Ishikawa (cell line): ENCODE measurements at regions not wholly inside any gene's neighbourhood (a gene's known extent, or its start where the extent isn't known, plus 50 kb on each side); places are given as distances from the start of the nearest gene placed in this dataset.

Experiments
- CEBPB ChIP-seq: IDR thresholded peaks from 2 replicates; pipeline ENCODE4 v1.6.1; 2012
- CREB1 ChIP-seq: IDR thresholded peaks from 2 replicates; pipeline ENCODE4 v1.6.1; 2012; ENCODE audit warnings: low read depth
- EGR1 ChIP-seq: IDR thresholded peaks from 2 replicates; pipeline ENCODE4 v1.6.1; 2012
- EP300 ChIP-seq: IDR thresholded peaks from 2 replicates; pipeline ENCODE4 v1.6.1; 2012; ENCODE audit warnings: borderline replicate concordance
- FOXM1 ChIP-seq: IDR thresholded peaks from 2 replicates; pipeline ENCODE4 v1.6.1; 2012; ENCODE audit warnings: low read depth, borderline replicate concordance
- MAX ChIP-seq: IDR thresholded peaks from 2 replicates; pipeline ENCODE4 v1.6.1; 2012
- NFIC ChIP-seq: IDR thresholded peaks from 2 replicates; pipeline ENCODE4 v1.6.1; 2012
- RAD21 ChIP-seq: IDR thresholded peaks from 2 replicates; pipeline ENCODE4 v1.6.1; 2012; ENCODE audit warnings: low read depth
- REST ChIP-seq: IDR thresholded peaks from 2 replicates; pipeline ENCODE4 v1.6.1; 2012; ENCODE audit warnings: low read depth, mild to moderate bottlenecking
- TAF1 ChIP-seq: IDR thresholded peaks from 2 replicates; pipeline ENCODE4 v1.6.1; 2012; ENCODE audit warnings: low read depth, mild to moderate bottlenecking
- TCF12 ChIP-seq: IDR thresholded peaks from 2 replicates; pipeline ENCODE4 v1.6.1; 2012; ENCODE audit warnings: low read depth
- TEAD4 ChIP-seq: IDR thresholded peaks from 2 replicates; pipeline ENCODE4 v1.6.1; 2012
- USF1 ChIP-seq: IDR thresholded peaks from 2 replicates; pipeline ENCODE4 v1.6.1; 2012
- YY1 ChIP-seq: IDR thresholded peaks from 2 replicates; pipeline ENCODE4 v1.6.1; 2012; ENCODE audit warnings: low read depth
- ZBTB7A ChIP-seq: IDR thresholded peaks from 2 replicates; pipeline ENCODE4 v1.6.1; 2012; ENCODE audit warnings: low read depth

GRCh38 chr2:123935405-123935804, 89.7 kb upstream of the CNTNAP5 start:
- TF ChIP-seq RAD21 (no peak), TAF1 (no peak), EGR1 (no peak), CEBPB (no peak), YY1 (no peak), TCF12 (no peak), MAX (no peak), TEAD4 (no peak), NFIC (no peak), FOXM1 (no peak), USF1 (no peak), EP300 (no peak), CREB1 (no peak), REST (no peak)

- TF ChIP-seq EP300, result no peak
- no peak for TF ChIP-seq TEAD4
- no peak for TF ChIP-seq RAD21
- TF ChIP-seq TCF12, result no peak
- no peak for TF ChIP-seq REST
Observed at GRCh38 chr2:123953846-123954245, 71.2 kb upstream of the CNTNAP5 start.

- TF ChIP-seq TAF1 (no peak), FOXM1 (no peak), CEBPB (no peak), RAD21 (no peak), MAX (no peak), TCF12 (no peak), EP300 (no peak), YY1 (no peak), USF1 (no peak), REST (no peak), CREB1 (no peak), NFIC (no peak)
Observed at GRCh38 chr2:123958011-123958410, 67.1 kb upstream of the CNTNAP5 start.

- no peak for TF ChIP-seq CREB1
Observed at GRCh38 chr2:123961576-123961975, 63.5 kb upstream of the CNTNAP5 start.

GRCh38 chr2:123971564-123972318, 53.3 kb upstream of the CNTNAP5 start:
- TF ChIP-seq TAF1, result no peak
- TF ChIP-seq NFIC, result no peak
- TF ChIP-seq FOXM1, result no peak
- TF ChIP-seq EGR1, result no peak
- no peak for TF ChIP-seq TEAD4
- TF ChIP-seq ZBTB7A, result no peak
- TF ChIP-seq MAX, result no peak
- no peak for TF ChIP-seq RAD21
- TF ChIP-seq CREB1, result no peak
- no peak for TF ChIP-seq TCF12
- no peak for TF ChIP-seq USF1
- no peak for TF ChIP-seq CEBPB
- no peak for TF ChIP-seq YY1
